GM12872 (cell line): ENCODE measurements at regions not wholly inside any gene's neighbourhood (a gene's known extent, or its start where the extent isn't known, plus 50 kb on each side); places are given as distances from the start of the nearest gene placed in this dataset.

Source experiments
- TF ChIP-seq, protein P1 (sequence below): IDR thresholded peaks from 3 replicates; pipeline ENCODE4 v1.5.1; 2011; ENCODE audit warnings: low read depth, mild to moderate bottlenecking, low read length, moderate library complexity; ENCODE audit not compliant: insufficient read depth

DNA sequence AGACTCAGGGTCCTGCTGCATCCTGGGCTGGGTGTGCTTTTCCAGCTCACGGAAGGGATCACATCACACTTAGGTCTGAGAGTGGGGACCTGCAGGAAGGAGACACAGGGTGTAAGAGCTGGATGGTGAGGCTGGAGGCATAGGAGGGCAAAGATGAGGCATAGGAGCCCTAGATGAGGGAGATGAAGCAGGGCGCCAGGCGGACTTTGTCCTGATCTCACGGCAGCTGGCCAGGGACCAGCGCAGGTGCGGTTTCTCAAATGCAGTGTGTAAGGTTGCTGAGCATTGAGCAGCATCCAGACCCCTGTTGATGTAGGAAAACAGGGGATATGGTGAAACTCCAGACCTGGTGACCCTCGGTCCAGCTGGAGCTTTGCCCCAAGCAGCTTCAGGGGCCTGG lies 156.5 kb downstream of the PSAT1 start:
- TF ChIP-seq, protein P1, sequence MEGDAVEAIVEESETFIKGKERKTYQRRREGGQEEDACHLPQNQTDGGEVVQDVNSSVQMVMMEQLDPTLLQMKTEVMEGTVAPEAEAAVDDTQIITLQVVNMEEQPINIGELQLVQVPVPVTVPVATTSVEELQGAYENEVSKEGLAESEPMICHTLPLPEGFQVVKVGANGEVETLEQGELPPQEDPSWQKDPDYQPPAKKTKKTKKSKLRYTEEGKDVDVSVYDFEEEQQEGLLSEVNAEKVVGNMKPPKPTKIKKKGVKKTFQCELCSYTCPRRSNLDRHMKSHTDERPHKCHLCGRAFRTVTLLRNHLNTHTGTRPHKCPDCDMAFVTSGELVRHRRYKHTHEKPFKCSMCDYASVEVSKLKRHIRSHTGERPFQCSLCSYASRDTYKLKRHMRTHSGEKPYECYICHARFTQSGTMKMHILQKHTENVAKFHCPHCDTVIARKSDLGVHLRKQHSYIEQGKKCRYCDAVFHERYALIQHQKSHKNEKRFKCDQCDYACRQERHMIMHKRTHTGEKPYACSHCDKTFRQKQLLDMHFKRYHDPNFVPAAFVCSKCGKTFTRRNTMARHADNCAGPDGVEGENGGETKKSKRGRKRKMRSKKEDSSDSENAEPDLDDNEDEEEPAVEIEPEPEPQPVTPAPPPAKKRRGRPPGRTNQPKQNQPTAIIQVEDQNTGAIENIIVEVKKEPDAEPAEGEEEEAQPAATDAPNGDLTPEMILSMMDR = no peak

DNA sequence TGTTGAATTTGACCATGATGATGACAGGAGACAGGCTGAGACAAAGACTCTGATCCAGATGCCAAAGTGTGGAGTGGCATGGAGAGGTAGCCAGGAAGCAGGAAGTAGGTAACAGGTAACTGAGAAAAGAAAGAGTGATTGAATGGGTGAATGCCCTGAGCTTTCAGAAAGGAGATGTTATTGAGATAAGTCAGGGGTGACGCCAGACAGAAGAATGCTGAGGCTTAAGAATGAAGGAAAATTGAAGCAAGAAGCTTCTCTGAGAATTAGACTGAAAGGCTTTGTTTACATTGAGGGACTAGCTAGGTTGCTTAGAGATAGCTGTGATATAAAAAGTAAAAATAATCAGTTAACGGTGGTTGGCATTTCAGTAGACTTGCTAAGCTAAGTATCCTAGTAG lies 165.7 kb downstream of the PSAT1 start:
- TF ChIP-seq, protein P1 = no peak

DNA sequence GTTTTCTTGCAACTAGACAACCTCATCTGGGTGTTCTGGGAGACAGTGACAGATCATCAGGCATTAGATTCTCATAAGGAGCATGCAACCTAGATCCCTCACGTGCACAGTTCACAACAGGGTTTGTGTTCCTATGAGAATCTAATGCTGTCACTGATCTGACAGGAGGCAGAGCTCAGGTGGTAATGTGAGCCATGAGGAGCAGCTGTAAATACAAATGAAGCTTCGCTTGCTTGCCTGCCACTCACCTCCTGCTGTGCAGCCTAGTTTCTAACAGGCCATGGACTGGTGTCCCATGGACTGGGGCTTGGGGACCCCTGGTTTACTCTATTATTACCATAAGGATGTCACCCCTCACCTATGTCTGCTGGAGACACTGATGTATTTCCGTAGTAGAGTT lies 166.8 kb downstream of the PSAT1 start:
- TF ChIP-seq, protein P1 = no peak

DNA sequence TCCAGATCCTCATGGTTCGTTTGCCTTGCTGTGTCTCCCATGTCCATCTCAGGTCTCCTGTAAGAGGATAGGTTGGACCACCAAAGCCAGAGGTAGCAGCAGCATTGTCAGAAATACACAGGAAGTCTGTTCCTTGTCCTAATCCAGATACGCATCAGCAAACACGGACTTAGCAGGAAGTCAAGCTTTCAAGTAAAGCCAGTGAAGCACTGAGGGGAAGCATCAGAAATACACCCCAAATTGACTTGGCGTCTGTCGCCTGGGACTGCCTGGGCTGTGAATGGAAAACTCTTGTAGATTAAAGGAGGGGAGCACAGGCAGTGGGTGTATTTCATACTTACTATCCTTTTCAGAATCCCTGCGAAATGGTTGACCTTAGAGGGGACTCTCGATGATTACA lies 171.3 kb downstream of the PSAT1 start:
- TF ChIP-seq, protein P1 = no peak

DNA sequence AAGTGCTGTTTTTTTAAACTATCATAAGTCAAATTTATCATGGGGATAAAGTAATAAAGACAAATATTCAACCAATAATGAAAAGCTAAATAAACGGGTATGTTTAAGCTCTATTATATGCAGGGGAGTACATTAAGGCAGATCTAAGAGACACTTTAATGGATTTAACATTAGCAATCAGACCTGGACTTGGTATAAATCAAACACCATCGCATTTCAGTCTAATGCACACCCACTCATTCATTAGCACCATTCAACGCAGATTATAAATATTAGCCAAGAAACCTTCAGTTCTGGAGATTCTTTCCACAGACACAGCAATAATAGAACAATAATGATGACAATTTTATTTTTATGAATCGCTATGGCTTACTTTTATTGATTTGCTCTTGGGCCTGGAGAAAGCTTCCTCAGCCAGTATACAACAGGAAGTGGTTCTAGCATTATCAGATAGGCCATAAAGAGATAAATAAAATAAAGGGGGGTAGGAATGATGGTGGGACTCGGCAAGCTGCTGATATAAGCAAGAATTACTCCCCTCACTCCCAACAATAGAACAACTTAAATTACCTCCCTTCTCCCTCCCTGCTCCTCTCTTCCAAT lies 172.2 kb downstream of the PSAT1 start:
- TF ChIP-seq, protein P1 = no peak

DNA sequence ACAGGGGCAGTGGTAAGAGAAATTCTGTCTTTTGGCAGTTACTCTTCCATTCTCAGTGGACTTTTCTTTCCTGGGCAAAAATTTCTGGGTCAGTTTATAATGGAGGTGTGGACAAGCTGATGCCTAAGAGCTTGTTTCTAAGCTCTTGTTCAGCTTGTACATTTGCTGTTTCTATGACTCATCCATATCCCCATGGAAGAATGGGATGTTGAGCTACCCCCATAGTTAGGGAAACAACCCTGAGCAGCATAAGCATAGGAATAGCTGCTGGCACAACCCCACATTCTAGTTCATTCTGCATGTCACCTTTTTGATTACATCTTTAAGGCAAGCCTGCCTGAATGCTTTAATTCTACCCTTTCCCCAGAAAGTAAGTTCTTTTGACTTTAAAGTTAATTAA lies 173.3 kb downstream of the PSAT1 start:
- TF ChIP-seq, protein P1 = no peak

DNA sequence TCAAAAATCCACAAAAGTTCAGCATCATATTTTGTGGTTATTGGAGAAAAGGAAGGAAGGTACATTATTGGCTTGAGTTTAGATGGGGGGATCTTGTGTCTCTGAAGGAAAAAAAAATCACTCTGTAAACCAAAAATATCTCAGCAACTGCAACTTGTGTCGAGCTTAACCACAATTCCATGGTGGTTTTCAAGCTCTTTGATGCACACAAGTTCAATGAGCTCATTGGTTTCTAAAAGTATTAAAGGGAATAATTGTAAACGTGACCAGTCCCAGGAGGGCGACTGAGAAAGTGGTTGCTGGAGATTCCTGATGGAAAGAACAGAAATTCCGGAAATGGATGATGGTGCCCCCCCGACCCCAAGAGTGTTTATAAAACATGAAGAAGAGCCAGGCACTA lies 173.8 kb downstream of the PSAT1 start:
- TF ChIP-seq, protein P1 = no peak
